A673 (cell line): ENCODE measurements at regions not wholly inside any gene's neighbourhood (a gene's known extent, or its start where the extent isn't known, plus 50 kb on each side); places are given as distances from the start of the nearest gene placed in this dataset.
A peak's percentile ranks its signal among the peaks of the same experiment; 100 is the strongest.
"Not testable (repeated sequence)": the region's sequence is repeated elsewhere in the genome, so short reads cannot be mapped to it uniquely, and the experiment has no call there.

Source experiments
- BruUV-seq: library from RNA; stranded (reverse); fragments of 400-500 nt; replicated peaks from 2 replicates; lab custom pipeline; 2021; lab: Mats Ljungman, UMichigan
- CTCF ChIA-PET: fragments of 300-600 bp; sonication (Branson Sonifier 250); formaldehyde crosslinking; loops from one replicate; lab custom pipeline; 2022; ENCODE audit warnings: antibody characterized with exemption; lab: Charles Lee
- POLR2A ChIA-PET: fragments of 300-600 bp; sonication (Branson Sonifier 250); formaldehyde crosslinking; loops from one replicate; lab custom pipeline; 2022; ENCODE audit warnings: antibody characterized with exemption; ENCODE audit not compliant: low non-redundant PET; lab: Charles Lee
- DNase-seq: peaks from one replicate; pipeline ENCODE4 v3.0.0-alpha.2; 2015; ENCODE audit warnings: low spot score
- H3K27ac ChIP-seq: fragments of 200-600 bp; sonication (generic); 2 replicates; pipeline ENCODE4 v1.5.1; 2016; ENCODE audit warnings: mixed run types, low read depth, mild to moderate bottlenecking, mixed read lengths, antibody characterized with exemption, low read length; ENCODE audit not compliant: poor library complexity, severe bottlenecking
- H3K27me3 ChIP-seq: fragments of 200-600 bp; sonication (generic); replicated peaks from 2 replicates; pipeline ENCODE4 v1.6.1; 2017; ENCODE audit warnings: mixed run types, low read depth, mild to moderate bottlenecking, mixed read lengths, antibody characterized with exemption, low read length; ENCODE audit not compliant: insufficient read depth, poor library complexity
- H3K36me3 ChIP-seq: fragments of 200-600 bp; sonication (generic); 2 replicates; pipeline ENCODE4 v1.6.1; 2016; ENCODE audit warnings: mixed run types, mild to moderate bottlenecking, mixed read lengths, antibody characterized with exemption, low read length; ENCODE audit not compliant: insufficient read depth, poor library complexity, severe bottlenecking
- H3K4me1 ChIP-seq: fragments of 200-600 bp; sonication (generic); 2 replicates; pipeline ENCODE4 v1.6.1; 2017; ENCODE audit warnings: mixed run types, mild to moderate bottlenecking, mixed read lengths, antibody characterized with exemption, low read length; ENCODE audit not compliant: insufficient read depth, poor library complexity, severe bottlenecking
- H3K4me3 ChIP-seq: fragments of 200-600 bp; sonication (generic); 2 replicates; pipeline ENCODE4 v1.5.1; 2016; ENCODE audit warnings: low read depth, mixed run types, mild to moderate bottlenecking, mixed read lengths, low read length; ENCODE audit not compliant: poor library complexity, severe bottlenecking
- H3K9me3 ChIP-seq: fragments of 200-600 bp; sonication (generic); 2 replicates; pipeline ENCODE4 v1.6.1; 2016; ENCODE audit warnings: mixed run types, low read depth, mild to moderate bottlenecking, mixed read lengths, antibody characterized with exemption, low read length; ENCODE audit not compliant: poor library complexity, severe bottlenecking
- intact Hi-C: fragments of 100-400 bp; cut with micrococcal nuclease; formaldehyde crosslinking; loops from one replicate; pipeline ENCODE4 v1.10.0; 2022; ENCODE audit not compliant: unreplicated experiment

DNA sequence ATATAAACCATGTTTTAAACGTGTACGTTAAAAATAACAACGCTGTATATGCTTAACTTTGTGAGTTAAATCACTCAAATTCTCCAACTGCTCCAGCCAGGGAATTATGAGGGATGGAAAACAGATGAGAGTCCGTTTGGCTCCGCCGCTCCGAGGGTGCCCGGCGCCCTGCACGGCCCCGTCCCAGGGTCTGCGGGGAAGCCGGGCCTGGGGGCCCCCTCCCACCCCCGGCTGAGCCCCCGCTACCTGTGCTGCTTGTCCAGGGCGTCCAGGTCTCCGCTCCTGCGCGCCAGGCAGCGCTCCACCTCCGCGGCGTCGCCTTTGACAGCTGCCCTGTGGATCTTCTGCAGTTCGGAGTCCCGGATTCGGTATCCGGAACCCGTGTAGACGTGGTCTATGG, 415.5 kb downstream of the FOXD4L4 start:
- BruUV-seq, intact Hi-C loops, H3K27ac ChIP-seq, CTCF ChIA-PET, H3K4me3 ChIP-seq, DNase-seq, H3K9me3 ChIP-seq, H3K4me1 ChIP-seq, H3K27me3 ChIP-seq, POLR2A ChIA-PET, H3K36me3 ChIP-seq: not testable (repeated sequence)

DNA sequence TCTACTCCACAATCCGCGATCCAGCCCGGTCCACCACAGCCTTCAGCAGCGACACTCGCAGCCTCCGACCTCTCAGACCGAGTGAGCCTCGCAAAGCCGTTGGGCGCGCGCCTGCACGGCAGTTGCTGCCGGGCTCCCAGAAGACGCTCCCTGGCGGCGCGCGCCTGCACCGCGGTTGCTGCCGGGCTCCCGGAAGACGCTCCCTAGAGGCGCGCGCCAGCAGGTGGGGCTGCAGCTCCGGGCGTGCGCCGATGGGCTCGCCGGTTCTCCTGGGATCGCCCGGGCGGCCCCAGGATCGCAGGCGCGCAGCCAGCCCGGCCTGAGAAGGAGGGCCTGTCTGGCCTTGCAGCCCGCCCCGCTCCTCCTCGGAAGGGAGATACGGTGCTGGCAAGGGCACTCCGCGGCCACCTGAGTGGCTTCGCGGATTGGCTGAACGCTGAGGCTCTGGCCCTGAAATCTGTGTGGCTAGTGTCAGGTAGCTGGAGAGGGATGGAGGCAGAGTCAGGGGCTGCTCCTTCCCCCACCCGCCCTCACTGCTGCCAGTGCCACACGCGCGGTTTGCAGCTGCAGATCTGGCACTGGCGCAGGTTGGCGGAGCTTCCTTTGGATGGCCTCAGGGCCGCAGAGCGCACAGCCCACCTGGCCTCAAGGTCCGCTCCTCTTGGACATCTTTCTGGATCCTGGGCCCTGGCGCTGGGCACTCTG, 416.2 kb downstream of the FOXD4L4 start:
- H3K9me3 ChIP-seq, H3K36me3 ChIP-seq, intact Hi-C loops, H3K4me3 ChIP-seq, H3K4me1 ChIP-seq, H3K27ac ChIP-seq, BruUV-seq, POLR2A ChIA-PET, CTCF ChIA-PET, H3K27me3 ChIP-seq: not testable (repeated sequence)
- peak; percentile 43 for DNase-seq

DNA sequence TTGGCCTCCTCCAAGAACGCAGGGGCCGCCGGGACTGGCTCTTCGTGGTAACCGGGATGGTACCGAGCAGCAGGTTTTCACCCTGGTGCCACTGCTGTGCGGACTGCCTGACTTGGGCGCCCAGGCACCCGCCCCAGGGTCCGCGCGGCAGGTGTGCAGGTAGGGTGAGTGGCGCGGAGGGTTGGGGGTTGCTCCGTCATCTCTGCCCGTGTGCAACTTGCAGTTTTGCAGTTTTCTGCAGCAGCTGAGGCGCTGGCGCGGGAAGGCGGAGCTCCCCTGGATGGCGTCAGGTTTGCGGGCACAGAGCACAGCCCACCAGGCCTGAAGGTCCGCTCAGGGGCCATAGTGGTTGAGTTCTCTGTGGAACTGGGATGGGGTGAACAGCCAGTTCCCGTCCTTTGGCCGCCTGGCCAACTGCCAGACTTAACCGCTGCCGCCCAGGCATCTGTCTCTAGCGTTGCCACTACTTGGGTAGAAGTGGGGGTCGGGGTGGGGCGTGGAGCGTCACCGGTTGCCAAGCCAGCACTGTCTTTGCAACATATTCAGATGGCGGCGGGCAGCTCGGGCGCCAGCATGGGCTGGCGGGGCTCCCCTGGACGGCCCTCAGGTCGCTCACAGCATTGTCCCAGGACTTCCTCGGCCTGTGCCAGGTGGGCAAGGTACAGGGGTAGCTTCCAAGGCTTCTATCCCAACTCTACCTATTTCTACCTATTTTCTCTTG, 417.2 kb downstream of the FOXD4L4 start:
- POLR2A ChIA-PET, H3K27me3 ChIP-seq, H3K27ac ChIP-seq, H3K4me3 ChIP-seq, H3K9me3 ChIP-seq, CTCF ChIA-PET, DNase-seq, BruUV-seq, intact Hi-C loops, H3K4me1 ChIP-seq, H3K36me3 ChIP-seq: not testable (repeated sequence)

DNA sequence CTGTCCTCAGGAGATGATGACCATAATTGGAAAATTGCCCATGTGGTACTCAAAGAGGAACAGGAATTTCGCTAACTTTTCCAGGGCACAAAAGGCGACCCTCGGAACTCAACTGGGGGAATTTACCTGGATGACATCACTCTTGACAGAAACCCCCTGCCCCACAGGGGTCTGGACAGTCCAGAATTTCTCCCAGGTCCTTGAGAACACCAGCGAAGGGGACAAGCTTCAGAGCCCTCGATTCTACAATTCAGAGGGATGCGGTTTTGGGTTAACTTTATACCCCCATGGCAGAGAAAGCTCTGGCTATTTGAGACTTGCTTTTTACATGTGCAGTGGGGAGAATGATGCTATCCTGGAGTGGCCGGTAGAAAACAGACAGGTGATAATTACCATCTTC, 445.4 kb downstream of the FOXD4L4 start:
- H3K4me3 ChIP-seq, intact Hi-C loops, POLR2A ChIA-PET, DNase-seq, H3K9me3 ChIP-seq, H3K27me3 ChIP-seq, H3K27ac ChIP-seq, H3K4me1 ChIP-seq, BruUV-seq, H3K36me3 ChIP-seq, CTCF ChIA-PET: not testable (repeated sequence)

DNA sequence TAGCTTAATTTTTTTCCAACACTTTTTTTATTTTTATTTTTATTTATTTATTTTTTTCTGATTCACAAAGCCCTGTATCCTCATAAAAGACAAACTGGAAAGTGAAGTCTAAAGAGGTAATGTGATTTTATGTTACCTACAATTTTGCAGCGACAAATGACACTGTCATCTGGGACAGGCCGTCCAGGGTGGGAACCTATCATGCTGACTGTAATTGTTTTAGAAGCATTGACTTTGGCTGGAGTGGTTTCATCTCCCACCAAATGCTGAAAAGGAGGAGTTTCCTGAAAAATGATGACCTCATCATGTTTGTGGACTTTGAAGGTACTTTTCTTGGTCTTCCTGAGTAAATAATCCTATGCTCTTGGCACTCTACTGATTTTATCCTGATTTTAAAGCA, 446.7 kb downstream of the FOXD4L4 start:
- CTCF ChIA-PET, intact Hi-C loops, POLR2A ChIA-PET, H3K4me1 ChIP-seq, BruUV-seq, H3K27me3 ChIP-seq, H3K9me3 ChIP-seq, H3K27ac ChIP-seq, H3K36me3 ChIP-seq, DNase-seq, H3K4me3 ChIP-seq: not testable (repeated sequence)

DNA sequence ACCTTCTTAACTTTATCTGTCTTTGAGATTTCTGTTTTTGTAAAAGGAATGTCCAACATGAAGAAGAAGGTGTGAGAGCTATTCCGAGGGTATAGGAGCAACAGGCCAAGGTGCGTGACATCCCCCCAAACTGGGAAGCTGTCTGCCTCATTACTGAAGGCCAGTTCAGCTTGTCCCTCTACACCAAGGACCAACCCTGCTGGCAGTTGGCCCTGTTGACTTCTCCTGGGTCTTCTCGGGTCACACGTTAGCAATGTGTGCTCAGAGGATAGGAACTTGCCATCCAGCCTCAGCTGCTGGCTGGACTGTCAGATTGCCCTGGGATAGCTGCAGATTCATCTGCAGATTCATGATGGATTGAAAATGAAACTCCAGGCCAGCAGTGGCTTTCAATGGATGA, 460.3 kb downstream of the FOXD4L4 start:
- DNase-seq, H3K4me1 ChIP-seq, BruUV-seq, POLR2A ChIA-PET, intact Hi-C loops, H3K4me3 ChIP-seq, H3K27me3 ChIP-seq, H3K36me3 ChIP-seq, H3K27ac ChIP-seq, CTCF ChIA-PET, H3K9me3 ChIP-seq: not testable (repeated sequence)
